BJ (cell line): ENCODE measurements at regions not wholly inside any gene's neighbourhood (a gene's known extent, or its start where the extent isn't known, plus 50 kb on each side); places are given as distances from the start of the nearest gene placed in this dataset.

ENCODE experiments used
- CTCF ChIA-PET: fragments of 350-600 bp; formaldehyde crosslinking; extraction: SDS; loops from one replicate; lab custom pipeline; 2021; ENCODE audit warnings: antibody characterized with exemption, inconsistent platforms; lab: Yijun Ruan, JAX
- POLR2A ChIA-PET: fragments of 300-600 bp; sonication (Branson Sonifier 250); formaldehyde crosslinking; extraction: SDS; loops from one replicate; lab custom pipeline; 2021; ENCODE audit warnings: antibody characterized with exemption; lab: Charles Lee
- DNase-seq: peaks from one replicate; pipeline ENCODE4 v3.0.0-alpha.2; 2011; ENCODE audit warnings: low read depth
- H3K27me3 ChIP-seq: 2 replicates; pipeline ENCODE4 v1.6.0; 2011; ENCODE audit warnings: low read length; ENCODE audit not compliant: control insufficient read depth, insufficient read depth
- H3K36me3 ChIP-seq: 2 replicates; pipeline ENCODE4 v1.5.1; 2011; ENCODE audit warnings: low read length; ENCODE audit not compliant: control insufficient read depth, insufficient read depth
- H3K4me3 ChIP-seq: 2 replicates; pipeline ENCODE4 v1.5.1; 2011; ENCODE audit warnings: low read depth, mild to moderate bottlenecking, control low read depth, low read length
- CTCF ChIP-seq: IDR thresholded peaks from 2 replicates; pipeline ENCODE4 v1.5.1; 2011; ENCODE audit warnings: low read depth, mild to moderate bottlenecking, control low read depth, inconsistent platforms, low read length, moderate library complexity; ENCODE audit not compliant: insufficient read depth

DNA sequence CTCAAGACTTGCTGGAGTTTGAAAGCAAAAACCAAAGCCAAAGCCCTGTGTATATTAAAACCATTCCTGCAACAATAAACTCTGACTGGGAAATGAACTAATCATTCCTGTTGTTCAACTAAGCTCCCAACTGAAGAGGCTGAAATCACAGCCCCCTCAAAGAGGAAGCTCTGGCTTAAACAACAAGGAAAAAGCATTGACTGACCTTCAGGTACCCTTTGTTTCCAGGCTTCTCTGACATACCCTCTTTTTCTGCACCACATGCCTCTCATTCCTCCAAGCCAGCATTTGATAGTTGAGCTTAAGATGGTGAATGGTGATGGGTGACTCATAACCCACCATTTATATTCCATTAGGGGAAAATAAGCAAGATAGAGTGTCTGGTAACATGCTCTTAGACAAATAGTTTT lies 470.9 kb upstream of the SOX9 start:
- Histone ChIP-seq H3K4me3 (no peak overlapping the region), H3K36me3 (no peaks in the 10 kb centered on the region), H3K27me3 (no peaks in the 10 kb centered on the region)
- POLR2A ChIA-PET = interaction anchor here (0.6 kb wide), 1 partner anchor 106 kb away, joined by 8 read pairs; no protein-coding TSS in a partner anchor
- no peak for TF ChIP-seq CTCF
- DNase-seq = no peak
- CTCF ChIA-PET = no interaction called here

GRCh38 chr17:71655542-71655941 lies 465.3 kb upstream of the SOX9 start:
- Histone ChIP-seq H3K27me3 (no peaks in the 10 kb centered on the region), H3K36me3 (no peaks in the 10 kb centered on the region), H3K4me3 (no peak overlapping the region)
- ChIA-PET POLR2A (no interaction called here), CTCF (no interaction called here)
- no peak for TF ChIP-seq CTCF
- DNase-seq = no peak

DNA sequence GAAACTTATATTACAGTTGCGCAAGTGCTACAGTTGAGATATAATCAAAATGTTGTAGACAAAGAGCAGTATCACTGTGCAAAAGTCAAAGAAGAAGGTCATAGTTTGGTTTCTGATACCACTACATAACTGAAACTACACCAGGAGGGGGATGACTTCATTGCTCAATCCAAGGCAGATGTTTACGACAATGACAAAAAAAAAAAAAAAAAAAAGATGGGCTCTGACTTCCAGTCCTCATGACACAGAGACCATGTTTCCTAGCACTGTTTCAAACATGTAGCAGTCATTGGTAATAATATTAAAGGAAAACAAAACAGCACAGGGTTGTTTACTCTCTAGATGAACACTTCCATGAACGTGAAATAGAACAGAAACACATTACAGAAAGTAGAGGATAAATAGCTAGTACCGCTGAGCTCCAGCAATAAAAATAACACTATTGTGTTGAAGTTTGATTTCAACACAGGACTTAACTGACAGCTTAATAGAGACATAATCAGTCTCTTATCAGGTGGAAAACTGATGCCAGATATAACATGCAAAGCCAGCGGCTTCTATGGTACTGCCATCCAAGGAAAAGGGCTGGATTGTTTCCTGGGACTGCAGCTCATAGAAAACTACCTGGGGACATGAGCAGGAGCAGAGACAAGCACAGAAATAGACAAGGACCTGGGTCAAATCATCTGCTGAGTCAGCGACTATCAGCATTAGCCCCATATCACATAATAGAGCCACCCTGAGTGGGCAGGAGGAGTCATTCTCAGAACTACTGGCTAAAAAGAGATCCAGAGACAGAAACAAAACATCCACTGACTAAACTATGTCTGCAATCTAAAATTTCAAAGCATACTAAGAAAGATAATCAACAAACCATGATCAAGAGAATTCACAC lies 463.6 kb upstream of the SOX9 start:
- TF ChIP-seq CTCF = no peak
- POLR2A ChIA-PET = no interaction called here
- CTCF ChIA-PET = no interaction called here

GRCh38 chr17:71658996-71659395 lies 461.8 kb upstream of the SOX9 start:
- no peaks in the 10 kb centered on the region for H3K27me3 ChIP-seq
- CTCF ChIA-PET = interaction anchor here (0.6 kb wide), 1 partner anchor 125 kb away, joined by 3 read pairs; no protein-coding TSS in a partner anchor
- POLR2A ChIA-PET = no interaction called here

More for the DNA sequence above, 463.6 kb upstream of the SOX9 start:
- Histone ChIP-seq H3K36me3 (no peaks in the 10 kb centered on the region), H3K4me3 (no peak overlapping the region), H3K27me3 (no peaks in the 10 kb centered on the region)
- DNase-seq = no peak

More at GRCh38 chr17:71658996-71659395, 461.8 kb upstream of the SOX9 start:
- no peak for TF ChIP-seq CTCF
- no peak for DNase-seq
- Histone ChIP-seq H3K36me3 (no peaks in the 10 kb centered on the region), H3K4me3 (no peak overlapping the region)
